ENCODE measurements at regions not wholly inside any gene's neighbourhood (a gene's known extent, or its start where the extent isn't known, plus 50 kb on each side); places are given as distances from the start of the nearest gene placed in this dataset.

DNA sequence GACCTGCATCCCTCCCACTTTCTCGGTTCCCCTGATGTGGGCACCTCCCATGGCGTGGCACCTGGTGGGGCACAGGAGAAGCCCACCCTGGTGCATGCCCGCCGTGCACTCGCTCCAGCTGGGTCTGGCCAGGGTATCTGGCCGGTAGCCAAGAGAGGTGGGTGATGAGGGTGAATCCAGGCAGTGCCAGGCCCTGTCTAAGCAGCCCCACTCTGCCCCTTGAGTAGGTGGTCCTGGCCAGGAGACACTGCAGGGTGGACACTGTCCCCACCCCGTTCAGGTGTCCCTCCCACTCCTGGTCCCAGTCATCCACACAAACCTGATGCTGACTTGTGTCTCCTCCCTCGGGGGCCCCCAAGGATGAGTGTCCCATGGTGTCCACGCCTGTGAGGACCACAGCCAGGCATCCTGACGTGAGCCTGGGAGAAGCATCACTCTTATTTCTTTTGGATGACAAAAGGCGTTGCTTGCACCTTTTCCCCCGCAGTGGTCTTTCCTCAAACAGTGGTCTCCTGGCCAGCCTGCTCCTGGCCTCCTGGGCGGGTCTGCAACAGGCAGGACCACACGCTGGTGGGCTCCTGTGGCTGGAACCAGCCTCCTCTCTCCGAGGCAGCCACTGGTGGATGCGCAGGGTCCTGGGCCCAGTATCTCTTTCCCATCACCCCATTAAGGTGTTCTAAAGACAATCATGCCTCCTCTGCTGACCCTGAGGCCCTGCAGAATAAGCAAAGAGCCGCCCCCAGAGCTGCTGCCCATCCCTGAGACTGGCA is 922.3 kb downstream of the BRD1 start:
- TF ChIP-seq POLR2A (IDR thresholded peaks at IDR 0.05; ENCODE audit: low read depth, low read length), result no peak
- TF ChIP-seq ELK1 (IDR thresholded peaks at IDR 0.05; ENCODE audit: borderline replicate concordance, low read depth, low read length), result no peak
- no peak for TF ChIP-seq CHD1 (IDR thresholded peaks at IDR 0.05; ENCODE audit: low read depth, low read length)
- TF ChIP-seq RAD21 (IDR thresholded peaks at IDR 0.05; ENCODE audit: low read length), result no peak
- no peak for TF ChIP-seq CTCF (conservative IDR thresholded peaks at IDR 0.05; ENCODE audit: low read depth, low read length)
- TF ChIP-seq CEBPB (IDR thresholded peaks at IDR 0.05; ENCODE audit: low read depth, low read length), result no peak
- no peak for TF ChIP-seq BHLHE40 (IDR thresholded peaks at IDR 0.05; ENCODE audit: low read depth, low read length)
- no peak for TF ChIP-seq MAFK (IDR thresholded peaks at IDR 0.05; ENCODE audit: low read depth, low read length)

All from IMR-90 (cell line).